OCI-LY7 (cell line): ENCODE measurements at regions not wholly inside any gene's neighbourhood (a gene's known extent, or its start where the extent isn't known, plus 50 kb on each side); places are given as distances from the start of the nearest gene placed in this dataset.
"Not testable (repeated sequence)": the region's sequence is repeated elsewhere in the genome, so short reads cannot be mapped to it uniquely, and the experiment has no call there.

Experiments
- BruUV-seq: library from RNA; stranded (reverse); fragments of 400-500 nt; replicated peaks from 2 replicates; lab custom pipeline; 2021; lab: Mats Ljungman, UMichigan
- CTCF ChIA-PET: fragments of 300-600 bp; sonication (Branson Sonifier 250); formaldehyde crosslinking; loops from one replicate; lab custom pipeline; 2022; ENCODE audit warnings: antibody characterized with exemption; ENCODE audit not compliant: unreplicated experiment; lab: Charles Lee
- POLR2A ChIA-PET: fragments of 300-600 bp; sonication (Branson Sonifier 250); formaldehyde crosslinking; loops from one replicate; lab custom pipeline; 2022; ENCODE audit warnings: antibody characterized with exemption; lab: Charles Lee
- DNase-seq: peaks from one replicate; pipeline ENCODE4 v3.0.0-alpha.2; 2015; ENCODE audit warnings: low spot score
- H2AFZ ChIP-seq: fragments of 200-600 bp; sonication (generic), shearing (Covaris generic); 2 replicates; pipeline ENCODE4 v1.6.1; 2014; ENCODE audit warnings: mild to moderate bottlenecking, antibody characterized with exemption, low read length, moderate library complexity
- H3K27ac ChIP-seq: fragments of 200-600 bp; sonication (generic); 2 replicates; pipeline ENCODE4 v1.5.1; 2014; ENCODE audit warnings: mixed run types, low read depth, mild to moderate bottlenecking, moderate library complexity, low read length, inconsistent platforms; ENCODE audit not compliant: poor library complexity, severe bottlenecking
- H3K36me3 ChIP-seq: fragments of 200-600 bp; sonication (generic); 2 replicates; pipeline ENCODE4 v1.6.1; 2014; ENCODE audit warnings: mild to moderate bottlenecking, antibody characterized with exemption, low read length, moderate library complexity, mixed read lengths; ENCODE audit not compliant: insufficient read depth
- H3K4me1 ChIP-seq: fragments of 200-600 bp; sonication (generic); 2 replicates; pipeline ENCODE4 v1.5.1; 2014; ENCODE audit warnings: mild to moderate bottlenecking, low read length; ENCODE audit not compliant: insufficient read depth, poor library complexity, severe bottlenecking
- H3K4me2 ChIP-seq: fragments of 200-600 bp; sonication (generic); 2 replicates; pipeline ENCODE4 v1.6.1; 2014; ENCODE audit warnings: mild to moderate bottlenecking, low read length
- H3K4me3 ChIP-seq: fragments of 200-600 bp; sonication (generic); 2 replicates; pipeline ENCODE4 v1.5.1; 2014; ENCODE audit warnings: mild to moderate bottlenecking, low read depth, low read length; ENCODE audit not compliant: poor library complexity, severe bottlenecking
- H3K79me2 ChIP-seq: fragments of 200-600 bp; sonication (generic); 2 replicates; pipeline ENCODE4 v1.6.1; 2016; ENCODE audit warnings: low read depth, mild to moderate bottlenecking, low read length, moderate library complexity, mixed read lengths; ENCODE audit not compliant: insufficient read depth
- H3K9me2 ChIP-seq: fragments of 200-600 bp; sonication (generic); 2 replicates; pipeline ENCODE4 v1.6.1; 2016; ENCODE audit warnings: mild to moderate bottlenecking, low read length, mixed read lengths; ENCODE audit not compliant: insufficient read depth
- H3K9me3 ChIP-seq: fragments of 200-600 bp; sonication (generic); 2 replicates; pipeline ENCODE4 v1.6.1; 2014; ENCODE audit warnings: mild to moderate bottlenecking, mixed run types, low read length, mixed read lengths
- H4K20me1 ChIP-seq: fragments of 200-600 bp; sonication (generic); 2 replicates; pipeline ENCODE4 v1.6.1; 2014; ENCODE audit warnings: mild to moderate bottlenecking, antibody characterized with exemption, low read length, moderate library complexity, mixed read lengths; ENCODE audit not compliant: insufficient read depth
- CTCF ChIP-seq: fragments of 200-600 bp; sonication (generic); conservative IDR thresholded peaks from 2 replicates; pipeline ENCODE4 v1.5.1; 2014; ENCODE audit warnings: mild to moderate bottlenecking, antibody characterized with exemption, low read length, moderate library complexity, mixed read lengths
- EZH2phosphoT487 ChIP-seq: fragments of 200-600 bp; sonication (generic); IDR thresholded peaks from 2 replicates; pipeline ENCODE4 v1.6.1; 2018; ENCODE audit warnings: low read depth, borderline replicate concordance, mild to moderate bottlenecking, mixed run types, antibody characterized with exemption, low read length, moderate library complexity, mixed read lengths
- intact Hi-C: fragments of 100-400 bp; cut with micrococcal nuclease; formaldehyde crosslinking; loops from one replicate; pipeline ENCODE4 v1.10.0; 2022; ENCODE audit not compliant: unreplicated experiment

- CTCF ChIA-PET = no interaction called here
- Histone ChIP-seq H4K20me1 (no peaks in the 10 kb centered on the region), H3K9me2 (no peaks in the 10 kb centered on the region), H3K4me2 (no peak overlapping the region), H2AFZ (no peak overlapping the region), H3K79me2 (no peaks in the 10 kb centered on the region), H3K4me3 (no peak overlapping the region), H3K4me1 (no peaks in the 10 kb centered on the region), H3K9me3 (no peaks in the 10 kb centered on the region), H3K27ac (no peak overlapping the region), H3K36me3 (no peaks in the 10 kb centered on the region)
- POLR2A ChIA-PET = no interaction called here
- intact Hi-C loops = no loop called here
- BruUV-seq = no TSS peak
- no peak for DNase-seq
- TF ChIP-seq EZH2phosphoT487 (no peak), CTCF (no peak)
Observed at GRCh38 chr17:5921512-5922282, 148.5 kb upstream of the WSCD1 start.

- ChIA-PET POLR2A (interaction anchor here (0.5 kb wide), 1 partner anchor 1888 kb away, joined by 3 read pairs; no protein-coding TSS in a partner anchor), CTCF (no interaction called here)
- BruUV-seq = no TSS peak
- Histone ChIP-seq H3K79me2 (no peaks in the 10 kb centered on the region), H3K9me2 (no peaks in the 10 kb centered on the region), H2AFZ (no peak overlapping the region), H3K4me1 (no peaks in the 10 kb centered on the region), H3K27ac (no peak overlapping the region), H3K4me3 (no peak overlapping the region), H4K20me1 (no peaks in the 10 kb centered on the region), H3K9me3 (no peaks in the 10 kb centered on the region), H3K36me3 (no peaks in the 10 kb centered on the region), H3K4me2 (no peak overlapping the region)
- TF ChIP-seq EZH2phosphoT487 (no peak), CTCF (no peak)
- no peak for DNase-seq
- intact Hi-C loops = no loop called here
Observed at GRCh38 chr17:5922476-5922875, 147.7 kb upstream of the WSCD1 start.

DNA sequence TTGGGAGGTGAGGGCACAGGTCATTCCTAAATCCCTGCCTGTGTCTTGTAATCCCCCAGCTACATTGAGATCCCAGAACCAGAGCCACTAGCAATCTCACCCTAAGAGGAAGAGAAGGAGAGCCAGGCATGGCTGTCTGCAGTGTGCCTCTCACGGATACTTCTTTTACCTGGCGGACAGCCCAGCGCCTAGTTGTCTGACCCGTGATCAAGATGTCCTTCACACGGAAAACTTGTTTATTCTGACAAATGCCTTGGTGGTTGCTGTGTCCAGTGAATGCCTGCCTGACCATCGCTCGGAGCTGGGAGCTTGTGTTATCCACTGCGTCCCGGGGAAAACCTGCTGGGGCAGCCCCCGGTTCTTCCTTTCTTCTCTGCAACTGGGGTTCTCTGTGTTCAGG, 140.5 kb upstream of the WSCD1 start:
- CTCF ChIA-PET = no interaction called here
- no peaks in the 10 kb centered on the region for H3K79me2 ChIP-seq
- H4K20me1 ChIP-seq = no peaks in the 10 kb centered on the region
- no peak overlapping the region for H3K4me3 ChIP-seq
- TF ChIP-seq EZH2phosphoT487 (no peak), CTCF (no peak)
- no peak overlapping the region for H3K27ac ChIP-seq
- H3K4me2 ChIP-seq = no peak overlapping the region
- H3K9me2 ChIP-seq = no peaks in the 10 kb centered on the region
- no TSS peak for BruUV-seq
- H3K9me3 ChIP-seq = no peaks in the 10 kb centered on the region
- no peak for DNase-seq
- H3K36me3 ChIP-seq = no peaks in the 10 kb centered on the region
- POLR2A ChIA-PET = no interaction called here
- H2AFZ ChIP-seq = no peak overlapping the region
- no peaks in the 10 kb centered on the region for H3K4me1 ChIP-seq
- intact Hi-C loops = no loop called here

- H3K79me2 ChIP-seq, H2AFZ ChIP-seq, H3K4me3 ChIP-seq, POLR2A ChIA-PET, BruUV-seq, intact Hi-C loops, H3K4me1 ChIP-seq, H4K20me1 ChIP-seq, H3K27ac ChIP-seq, DNase-seq, H3K36me3 ChIP-seq, H3K9me3 ChIP-seq, H3K4me2 ChIP-seq, H3K9me2 ChIP-seq, CTCF ChIA-PET: not testable (repeated sequence)
Observed at GRCh38 chr17:5930555-5930954, 139.6 kb upstream of the WSCD1 start.
